SK-N-SH (cell line): ENCODE measurements at regions not wholly inside any gene's neighbourhood (a gene's known extent, or its start where the extent isn't known, plus 50 kb on each side); places are given as distances from the start of the nearest gene placed in this dataset.

Experiments used
- ELF1 ChIP-seq: IDR thresholded peaks from 2 replicates; pipeline ENCODE4 v1.4.0; 2012
- EP300 ChIP-seq, 2 experiments: IDR thresholded peaks; 2 replicates each; pipeline versions ENCODE4 v1.4.0 to v1.6.1; 2012; ENCODE audit warnings: borderline replicate concordance in 1 of 2, low read depth in 1 of 2, low read length in 1 of 2
- EZH2phosphoT487 ChIP-seq: fragments of 200-600 bp; sonication (generic); IDR thresholded peaks from 2 replicates; pipeline ENCODE4 v1.6.1; 2017; ENCODE audit warnings: low read depth, mixed run types, mild to moderate bottlenecking, antibody characterized with exemption, moderate library complexity, borderline replicate concordance
- FOXJ3 ChIP-seq: sonication (generic); formaldehyde crosslinking; IDR thresholded peaks from 2 replicates; pipeline ENCODE4 v1.5.1; 2020; ENCODE audit warnings: mild to moderate bottlenecking, missing genetic modification reagents
- FOXM1 ChIP-seq: IDR thresholded peaks from 2 replicates; pipeline ENCODE4 v1.4.0; 2012; ENCODE audit warnings: low read depth, mild to moderate bottlenecking
- MXI1 ChIP-seq: IDR thresholded peaks from 2 replicates; pipeline ENCODE4 v1.6.1; 2012; ENCODE audit warnings: mild to moderate bottlenecking, low read depth, low read length, improper control_type of control experiment
- POLR2AphosphoS5 ChIP-seq: IDR thresholded peaks from 2 replicates; pipeline ENCODE4 v1.6.1; 2012; ENCODE audit warnings: low read depth, low read length
- RFX5 ChIP-seq: IDR thresholded peaks from 2 replicates; pipeline ENCODE4 v1.6.1; 2012; ENCODE audit warnings: mild to moderate bottlenecking, improper control_type of control experiment, low read length
- SIN3A ChIP-seq: IDR thresholded peaks from 2 replicates; pipeline ENCODE4 v1.6.1; 2012; ENCODE audit warnings: low read depth, mild to moderate bottlenecking, low read length, moderate library complexity, borderline replicate concordance
- TCF12 ChIP-seq: IDR thresholded peaks from 2 replicates; pipeline ENCODE4 v1.4.0; 2012
- TF ChIP-seq, protein P1 (sequence below): fragments of 200-600 bp; sonication (generic); IDR thresholded peaks from 2 replicates; pipeline ENCODE4 v1.6.1; 2017; ENCODE audit warnings: antibody characterized with exemption, mild to moderate bottlenecking, moderate library complexity
- TF ChIP-seq, protein P2 (sequence below): IDR thresholded peaks from 2 replicates; pipeline ENCODE4; 2012
- TF ChIP-seq, protein P3 (sequence below): IDR thresholded peaks from 2 replicates; pipeline ENCODE4 v1.6.1; 2012; ENCODE audit warnings: mild to moderate bottlenecking, low read depth, low read length, moderate library complexity
- TF ChIP-seq, protein P4 (sequence below): IDR thresholded peaks from 2 replicates; pipeline ENCODE4 v1.4.0; 2012; ENCODE audit warnings: low read depth

DNA sequence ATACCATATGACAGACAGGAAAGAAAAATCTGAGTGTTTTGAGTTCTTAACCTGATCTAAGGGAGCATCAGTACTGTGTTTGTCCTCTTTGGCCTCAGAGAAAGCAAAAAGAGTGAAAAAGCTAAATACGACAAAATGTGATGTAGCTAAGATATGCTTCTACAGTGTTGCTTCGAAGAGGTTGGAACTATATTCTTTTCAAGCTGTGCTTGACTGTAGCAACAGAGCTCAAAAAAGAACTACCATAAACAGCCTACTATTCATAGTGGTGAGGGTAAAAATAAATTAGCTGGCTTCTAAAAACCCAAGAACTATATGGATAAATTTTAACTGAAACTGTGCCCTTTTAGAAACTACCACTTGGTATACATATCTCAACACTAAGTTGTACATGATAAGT, 881.8 kb upstream of the PCDH10 start:
- TF ChIP-seq EP300 (IDR thresholded peaks at IDR 0.05; ENCODE audit: borderline replicate concordance in 1 of 2, low read depth in 1 of 2, low read length in 1 of 2) (no peak), TCF12 (no peak), SIN3A (no peak), RFX5 (no peak), FOXJ3 (no peak), EZH2phosphoT487 (no peak), POLR2AphosphoS5 (no peak), FOXM1 (no peak), ELF1 (no peak), MXI1 (no peak)
- TF ChIP-seq, protein P1, sequence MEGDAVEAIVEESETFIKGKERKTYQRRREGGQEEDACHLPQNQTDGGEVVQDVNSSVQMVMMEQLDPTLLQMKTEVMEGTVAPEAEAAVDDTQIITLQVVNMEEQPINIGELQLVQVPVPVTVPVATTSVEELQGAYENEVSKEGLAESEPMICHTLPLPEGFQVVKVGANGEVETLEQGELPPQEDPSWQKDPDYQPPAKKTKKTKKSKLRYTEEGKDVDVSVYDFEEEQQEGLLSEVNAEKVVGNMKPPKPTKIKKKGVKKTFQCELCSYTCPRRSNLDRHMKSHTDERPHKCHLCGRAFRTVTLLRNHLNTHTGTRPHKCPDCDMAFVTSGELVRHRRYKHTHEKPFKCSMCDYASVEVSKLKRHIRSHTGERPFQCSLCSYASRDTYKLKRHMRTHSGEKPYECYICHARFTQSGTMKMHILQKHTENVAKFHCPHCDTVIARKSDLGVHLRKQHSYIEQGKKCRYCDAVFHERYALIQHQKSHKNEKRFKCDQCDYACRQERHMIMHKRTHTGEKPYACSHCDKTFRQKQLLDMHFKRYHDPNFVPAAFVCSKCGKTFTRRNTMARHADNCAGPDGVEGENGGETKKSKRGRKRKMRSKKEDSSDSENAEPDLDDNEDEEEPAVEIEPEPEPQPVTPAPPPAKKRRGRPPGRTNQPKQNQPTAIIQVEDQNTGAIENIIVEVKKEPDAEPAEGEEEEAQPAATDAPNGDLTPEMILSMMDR, result no peak
- TF ChIP-seq, protein P2, sequence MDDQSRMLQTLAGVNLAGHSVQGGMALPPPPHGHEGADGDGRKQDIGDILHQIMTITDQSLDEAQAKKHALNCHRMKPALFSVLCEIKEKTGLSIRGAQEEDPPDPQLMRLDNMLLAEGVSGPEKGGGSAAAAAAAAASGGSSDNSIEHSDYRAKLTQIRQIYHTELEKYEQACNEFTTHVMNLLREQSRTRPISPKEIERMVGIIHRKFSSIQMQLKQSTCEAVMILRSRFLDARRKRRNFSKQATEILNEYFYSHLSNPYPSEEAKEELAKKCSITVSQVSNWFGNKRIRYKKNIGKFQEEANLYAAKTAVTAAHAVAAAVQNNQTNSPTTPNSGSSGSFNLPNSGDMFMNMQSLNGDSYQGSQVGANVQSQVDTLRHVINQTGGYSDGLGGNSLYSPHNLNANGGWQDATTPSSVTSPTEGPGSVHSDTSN, result no peak
- TF ChIP-seq, protein P3, sequence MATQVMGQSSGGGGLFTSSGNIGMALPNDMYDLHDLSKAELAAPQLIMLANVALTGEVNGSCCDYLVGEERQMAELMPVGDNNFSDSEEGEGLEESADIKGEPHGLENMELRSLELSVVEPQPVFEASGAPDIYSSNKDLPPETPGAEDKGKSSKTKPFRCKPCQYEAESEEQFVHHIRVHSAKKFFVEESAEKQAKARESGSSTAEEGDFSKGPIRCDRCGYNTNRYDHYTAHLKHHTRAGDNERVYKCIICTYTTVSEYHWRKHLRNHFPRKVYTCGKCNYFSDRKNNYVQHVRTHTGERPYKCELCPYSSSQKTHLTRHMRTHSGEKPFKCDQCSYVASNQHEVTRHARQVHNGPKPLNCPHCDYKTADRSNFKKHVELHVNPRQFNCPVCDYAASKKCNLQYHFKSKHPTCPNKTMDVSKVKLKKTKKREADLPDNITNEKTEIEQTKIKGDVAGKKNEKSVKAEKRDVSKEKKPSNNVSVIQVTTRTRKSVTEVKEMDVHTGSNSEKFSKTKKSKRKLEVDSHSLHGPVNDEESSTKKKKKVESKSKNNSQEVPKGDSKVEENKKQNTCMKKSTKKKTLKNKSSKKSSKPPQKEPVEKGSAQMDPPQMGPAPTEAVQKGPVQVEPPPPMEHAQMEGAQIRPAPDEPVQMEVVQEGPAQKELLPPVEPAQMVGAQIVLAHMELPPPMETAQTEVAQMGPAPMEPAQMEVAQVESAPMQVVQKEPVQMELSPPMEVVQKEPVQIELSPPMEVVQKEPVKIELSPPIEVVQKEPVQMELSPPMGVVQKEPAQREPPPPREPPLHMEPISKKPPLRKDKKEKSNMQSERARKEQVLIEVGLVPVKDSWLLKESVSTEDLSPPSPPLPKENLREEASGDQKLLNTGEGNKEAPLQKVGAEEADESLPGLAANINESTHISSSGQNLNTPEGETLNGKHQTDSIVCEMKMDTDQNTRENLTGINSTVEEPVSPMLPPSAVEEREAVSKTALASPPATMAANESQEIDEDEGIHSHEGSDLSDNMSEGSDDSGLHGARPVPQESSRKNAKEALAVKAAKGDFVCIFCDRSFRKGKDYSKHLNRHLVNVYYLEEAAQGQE, result no peak
- TF ChIP-seq, protein P4, sequence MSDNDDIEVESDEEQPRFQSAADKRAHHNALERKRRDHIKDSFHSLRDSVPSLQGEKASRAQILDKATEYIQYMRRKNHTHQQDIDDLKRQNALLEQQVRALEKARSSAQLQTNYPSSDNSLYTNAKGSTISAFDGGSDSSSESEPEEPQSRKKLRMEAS, result no peak
